Progenitor cell of endocrine pancreas (in vitro differentiated cells): ENCODE measurements at regions not wholly inside any gene's neighbourhood (a gene's known extent, or its start where the extent isn't known, plus 50 kb on each side); places are given as distances from the start of the nearest gene placed in this dataset.

Experiments
- DNase-seq: peaks from one replicate; pipeline ENCODE4 v3.0.0; 2021; ENCODE audit warnings: low spot score; ENCODE audit not compliant: unreplicated experiment
- H3K27ac Mint-ChIP-seq: 2 replicates; pipeline ENCODE4 v1.8.0; 2021; ENCODE audit warnings: mild to moderate bottlenecking, moderate library complexity, mixed read lengths
- H3K27me3 Mint-ChIP-seq: 2 replicates; pipeline ENCODE4 v1.8.0; 2021; ENCODE audit warnings: mixed read lengths
- H3K36me3 Mint-ChIP-seq: 2 replicates; pipeline ENCODE4 v1.8.0; 2022; ENCODE audit warnings: mixed read lengths; ENCODE audit not compliant: insufficient read depth
- H3K4me1 Mint-ChIP-seq: 2 replicates; pipeline ENCODE4 v1.8.0; 2021; ENCODE audit warnings: low read depth, mixed read lengths
- H3K4me3 Mint-ChIP-seq: 2 replicates; pipeline ENCODE4 v1.8.0; 2021; ENCODE audit warnings: low read depth, mild to moderate bottlenecking, moderate library complexity, mixed read lengths
- H3K9me3 Mint-ChIP-seq: 2 replicates; pipeline ENCODE4 v1.8.0; 2021; ENCODE audit warnings: low read depth, mixed read lengths
- TF ChIP-seq, protein P1 (sequence below): fragments of 200-600 bp; sonication (generic); IDR thresholded peaks from one replicate; pipeline ENCODE4 v1.5.0; 2021; ENCODE audit warnings: antibody characterized with exemption, mild to moderate bottlenecking; ENCODE audit not compliant: unreplicated experiment

- no peaks in the 10 kb centered on the region for H3K27me3 Mint-ChIP-seq
- no peak overlapping the region for H3K4me3 Mint-ChIP-seq
- H3K27ac Mint-ChIP-seq: peak overlapping the region; percentile 56
- DNase-seq: no peak
- TF ChIP-seq, protein P1, sequence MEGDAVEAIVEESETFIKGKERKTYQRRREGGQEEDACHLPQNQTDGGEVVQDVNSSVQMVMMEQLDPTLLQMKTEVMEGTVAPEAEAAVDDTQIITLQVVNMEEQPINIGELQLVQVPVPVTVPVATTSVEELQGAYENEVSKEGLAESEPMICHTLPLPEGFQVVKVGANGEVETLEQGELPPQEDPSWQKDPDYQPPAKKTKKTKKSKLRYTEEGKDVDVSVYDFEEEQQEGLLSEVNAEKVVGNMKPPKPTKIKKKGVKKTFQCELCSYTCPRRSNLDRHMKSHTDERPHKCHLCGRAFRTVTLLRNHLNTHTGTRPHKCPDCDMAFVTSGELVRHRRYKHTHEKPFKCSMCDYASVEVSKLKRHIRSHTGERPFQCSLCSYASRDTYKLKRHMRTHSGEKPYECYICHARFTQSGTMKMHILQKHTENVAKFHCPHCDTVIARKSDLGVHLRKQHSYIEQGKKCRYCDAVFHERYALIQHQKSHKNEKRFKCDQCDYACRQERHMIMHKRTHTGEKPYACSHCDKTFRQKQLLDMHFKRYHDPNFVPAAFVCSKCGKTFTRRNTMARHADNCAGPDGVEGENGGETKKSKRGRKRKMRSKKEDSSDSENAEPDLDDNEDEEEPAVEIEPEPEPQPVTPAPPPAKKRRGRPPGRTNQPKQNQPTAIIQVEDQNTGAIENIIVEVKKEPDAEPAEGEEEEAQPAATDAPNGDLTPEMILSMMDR: no peak
- peaks cover 21% of the 10 kb centered on the region for H3K4me1 Mint-ChIP-seq
- H3K36me3 Mint-ChIP-seq: no peaks in the 10 kb centered on the region
- H3K9me3 Mint-ChIP-seq: no peaks in the 10 kb centered on the region
Measured at GRCh38 chr2:226114436-226114835, 685.2 kb downstream of the IRS1 start.

GRCh38 chr2:226098861-226099745, 699.6 kb downstream of the NYAP2 start:
- Mint-ChIP-seq H3K27ac (no peak overlapping the region), H3K4me3 (no peak overlapping the region), H3K9me3 (peaks cover 23% of the 10 kb centered on the region), H3K27me3 (no peaks in the 10 kb centered on the region), H3K4me1 (no peaks in the 10 kb centered on the region), H3K36me3 (peaks cover 2% of the 10 kb centered on the region)
- TF ChIP-seq, protein P1: no peak
- no peak for DNase-seq

DNA sequence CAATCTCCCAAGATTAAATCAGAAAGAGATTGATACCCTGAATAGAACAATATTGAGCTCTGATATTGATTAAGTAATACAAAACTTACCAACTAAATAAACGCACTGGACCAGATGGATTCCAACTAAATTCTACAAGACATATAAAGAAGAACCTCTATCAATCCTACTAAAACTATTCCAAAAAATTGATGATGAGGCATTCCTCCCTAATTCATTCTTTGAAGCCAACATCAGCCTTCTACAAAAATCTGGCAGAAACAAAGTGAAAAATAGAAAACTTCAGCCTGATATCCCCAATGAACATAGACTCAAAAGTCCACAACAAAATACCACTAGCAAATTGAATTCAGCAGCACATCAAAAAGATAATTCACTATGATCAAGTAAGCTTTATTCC, 695.5 kb downstream of the NYAP2 start:
- H3K27me3 Mint-ChIP-seq: no peaks in the 10 kb centered on the region
- peaks cover 2% of the 10 kb centered on the region for H3K36me3 Mint-ChIP-seq
- peaks cover 2% of the 10 kb centered on the region for H3K4me1 Mint-ChIP-seq
- TF ChIP-seq, protein P1: no peak
- peaks cover 33% of the 10 kb centered on the region for H3K9me3 Mint-ChIP-seq
- no peak overlapping the region for H3K27ac Mint-ChIP-seq
- DNase-seq: no peak
- H3K4me3 Mint-ChIP-seq: no peak overlapping the region

GRCh38 chr2:226093364-226093763, 693.9 kb downstream of the NYAP2 start:
- DNase-seq: no peak
- Mint-ChIP-seq H3K4me1 (peaks cover 2% of the 10 kb centered on the region), H3K9me3 (peaks cover 33% of the 10 kb centered on the region), H3K36me3 (peaks cover 2% of the 10 kb centered on the region), H3K27ac (no peak overlapping the region), H3K27me3 (no peaks in the 10 kb centered on the region), H3K4me3 (no peak overlapping the region)
- TF ChIP-seq, protein P1: no peak

DNA sequence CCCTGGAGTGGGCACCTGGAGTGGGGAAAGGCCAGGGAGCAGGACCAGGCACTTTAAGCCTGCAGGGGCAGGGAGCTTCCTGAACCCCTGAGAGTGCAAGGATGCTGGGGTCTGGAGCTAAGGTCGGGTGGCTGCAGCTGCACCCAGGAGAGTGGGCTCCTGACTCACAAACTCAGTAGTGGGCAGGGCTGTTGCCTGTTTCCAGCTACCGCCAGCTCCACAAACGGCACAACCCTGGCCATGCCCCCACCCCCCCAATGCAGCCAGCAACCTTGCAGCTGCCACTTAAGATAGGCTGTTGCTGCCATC, 688.8 kb downstream of the NYAP2 start:
- no peak for DNase-seq
- Mint-ChIP-seq H3K36me3 (no peaks in the 10 kb centered on the region), H3K27me3 (no peaks in the 10 kb centered on the region), H3K4me3 (no peak overlapping the region), H3K4me1 (peaks cover 2% of the 10 kb centered on the region), H3K9me3 (peaks cover 11% of the 10 kb centered on the region), H3K27ac (no peak overlapping the region)
- TF ChIP-seq, protein P1: no peak
